ENCODE measurements at regions not wholly inside any gene's neighbourhood (a gene's known extent, or its start where the extent isn't known, plus 50 kb on each side); places are given as distances from the start of the nearest gene placed in this dataset.

GRCh38 chr2:217529271-217529670, 473.5 kb downstream of the TNS1 start:
- no peak for TF ChIP-seq CTCF (IDR thresholded peaks at IDR 0.05; ENCODE audit: borderline replicate concordance, extremely low read depth, low read length, poor library complexity, severe bottlenecking)
- TF ChIP-seq EZH2 (IDR thresholded peaks at IDR 0.05; ENCODE audit: borderline replicate concordance, low read depth, low read length, severe bottlenecking) = no peak
